CD4-positive, alpha-beta T cell treated with Interleukin-15 for 4 hours (primary cell): ENCODE measurements at regions not wholly inside any gene's neighbourhood (a gene's known extent, or its start where the extent isn't known, plus 50 kb on each side); places are given as distances from the start of the nearest gene placed in this dataset.

ENCODE experiments used
- DNase-seq: peaks from one replicate; pipeline ENCODE4 v3.0.0-alpha.2; 2020; ENCODE audit warnings: low spot score

DNA sequence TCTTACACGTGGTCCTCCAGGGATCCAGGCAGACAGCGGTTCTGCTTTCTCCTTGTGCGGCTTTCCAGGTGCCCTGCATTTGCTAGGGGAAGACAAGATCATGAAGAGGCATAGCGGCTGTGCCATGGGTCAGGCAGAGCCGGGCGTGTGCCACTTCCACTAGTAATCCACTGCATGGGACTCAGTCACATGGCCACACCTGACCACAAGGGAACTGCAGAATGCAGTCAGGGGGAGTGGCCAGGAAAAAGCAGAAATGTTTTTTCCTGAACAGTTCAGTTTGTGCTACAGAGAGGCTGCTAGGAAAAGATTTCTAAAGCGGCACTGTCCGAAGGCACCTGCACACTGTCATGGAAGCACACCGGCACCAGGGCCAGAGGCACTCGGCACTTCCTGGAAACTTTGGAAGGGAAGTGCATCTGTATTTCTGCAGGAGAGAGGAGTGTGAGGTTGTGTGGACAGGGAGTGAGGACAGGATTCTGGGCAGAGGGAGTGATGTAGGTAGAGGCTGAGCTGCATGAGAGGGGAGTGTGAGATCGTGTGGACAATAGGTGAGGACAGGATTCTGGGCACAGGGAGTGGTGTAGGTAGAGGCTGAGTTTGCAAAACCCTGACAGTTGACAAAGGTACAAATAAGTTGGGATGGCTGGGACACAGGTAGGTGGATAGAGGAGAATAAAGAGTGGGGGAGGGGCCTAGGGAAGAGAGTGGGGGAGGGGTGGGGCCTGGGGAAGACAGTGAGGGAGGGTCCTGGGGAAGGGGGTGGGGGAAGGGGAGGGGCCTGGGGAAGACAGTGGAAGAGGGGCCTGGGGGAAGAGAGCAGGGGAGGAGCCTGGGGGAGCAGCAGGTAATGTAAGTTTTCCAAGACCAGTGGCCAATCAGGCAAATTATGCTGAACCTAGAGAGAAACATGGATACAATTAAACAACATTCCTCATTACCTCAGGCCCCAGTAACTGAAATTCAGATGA, 1436.3 kb downstream of the TBC1D22A start:
- no peak for DNase-seq

GRCh38 chr22:48197189-48197690, 1434.8 kb downstream of the TBC1D22A start:
- no peak for DNase-seq

GRCh38 chr22:48192920-48193319, 1430.5 kb downstream of the TBC1D22A start:
- DNase-seq = no peak

- DNase-seq = no peak
These were observed 1429.6 kb downstream of the TBC1D22A start for GRCh38 chr22:48192071-48192470.

- DNase-seq = no peak
These were observed 1425.8 kb downstream of the TBC1D22A start for GRCh38 chr22:48188231-48188721.

GRCh38 chr22:48187356-48187755, 1424.9 kb downstream of the TBC1D22A start:
- no peak for DNase-seq

- DNase-seq = no peak
These were observed 1423.8 kb downstream of the TBC1D22A start for GRCh38 chr22:48186146-48186790.

GRCh38 chr22:48185071-48186055, 1422.9 kb downstream of the TBC1D22A start:
- DNase-seq = no peak

GRCh38 chr22:48182846-48183805, 1420.7 kb downstream of the TBC1D22A start:
- no peak for DNase-seq

DNA sequence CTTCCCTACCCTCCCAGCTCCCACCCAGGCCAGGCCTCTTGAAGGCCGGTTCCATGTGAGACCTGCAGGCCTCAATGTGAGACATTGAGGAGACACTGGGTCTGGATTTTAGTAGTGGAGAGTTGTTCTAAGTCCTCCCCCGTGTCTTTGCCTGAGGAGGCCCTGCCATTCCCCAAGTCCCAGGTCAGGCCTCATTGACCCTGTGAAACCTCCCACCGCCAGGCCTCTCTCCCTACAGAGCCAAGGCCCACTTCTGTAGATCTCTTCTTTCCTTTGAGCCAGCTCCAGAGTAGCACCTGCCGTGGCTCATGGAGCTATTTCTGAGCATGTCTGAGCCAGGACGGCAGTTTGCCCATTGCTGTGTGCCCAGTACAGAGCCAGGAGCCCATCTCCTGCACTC, 1419.6 kb downstream of the TBC1D22A start:
- DNase-seq = no peak

DNA sequence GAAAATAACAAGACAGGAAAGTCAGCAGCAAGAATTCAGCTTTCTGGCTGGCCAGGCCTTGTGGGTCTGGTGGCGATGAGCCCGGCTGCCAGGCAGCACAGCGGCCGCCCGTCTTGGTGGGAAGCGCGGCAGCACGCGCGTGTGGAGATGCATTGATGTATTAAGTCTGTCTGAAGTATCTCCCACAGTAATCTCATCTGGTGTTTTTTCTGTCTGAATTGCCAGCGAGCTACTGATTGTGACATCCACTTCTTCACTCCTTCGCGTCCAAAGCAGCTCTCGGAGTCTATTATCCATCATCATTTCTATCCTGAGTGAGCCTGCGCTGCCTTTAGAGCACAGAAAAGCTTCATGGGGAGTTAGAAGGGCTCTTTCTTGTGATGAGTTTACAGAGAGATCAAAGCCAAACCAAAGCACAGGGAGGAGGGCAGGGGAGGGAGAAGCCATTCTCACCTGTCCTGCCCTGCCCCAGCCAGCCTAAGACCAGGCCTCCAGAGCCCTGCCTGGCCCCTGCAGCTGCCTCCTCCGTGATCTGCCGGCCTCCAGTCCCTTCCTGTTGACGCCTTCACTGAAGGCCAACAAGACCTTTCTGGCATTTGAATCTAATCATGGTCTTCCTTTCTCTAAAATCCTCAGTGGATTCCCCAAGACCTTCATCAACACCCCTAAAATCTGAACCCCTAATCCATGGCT, 1419.0 kb downstream of the TBC1D22A start:
- no peak for DNase-seq

DNA sequence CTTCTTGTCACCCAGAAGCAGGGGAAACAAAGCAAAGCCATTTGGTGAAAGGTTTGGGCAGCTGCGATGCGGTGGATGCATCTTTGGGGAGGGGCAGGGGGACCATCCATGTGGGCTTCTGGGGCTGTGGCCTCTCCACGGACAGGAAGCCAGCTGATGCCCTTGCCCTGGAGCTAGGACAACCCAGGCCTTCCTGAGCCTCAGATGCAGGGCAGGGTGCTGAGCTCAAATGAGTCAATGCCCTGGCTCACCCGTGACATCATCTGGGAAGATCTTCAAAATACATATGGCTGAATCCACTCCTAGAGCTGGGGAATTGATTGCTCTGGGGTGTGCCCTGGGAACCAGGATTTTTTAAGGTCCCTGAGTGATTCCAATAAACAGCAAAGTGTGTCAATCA, 1418.2 kb downstream of the TBC1D22A start:
- no peak for DNase-seq

DNA sequence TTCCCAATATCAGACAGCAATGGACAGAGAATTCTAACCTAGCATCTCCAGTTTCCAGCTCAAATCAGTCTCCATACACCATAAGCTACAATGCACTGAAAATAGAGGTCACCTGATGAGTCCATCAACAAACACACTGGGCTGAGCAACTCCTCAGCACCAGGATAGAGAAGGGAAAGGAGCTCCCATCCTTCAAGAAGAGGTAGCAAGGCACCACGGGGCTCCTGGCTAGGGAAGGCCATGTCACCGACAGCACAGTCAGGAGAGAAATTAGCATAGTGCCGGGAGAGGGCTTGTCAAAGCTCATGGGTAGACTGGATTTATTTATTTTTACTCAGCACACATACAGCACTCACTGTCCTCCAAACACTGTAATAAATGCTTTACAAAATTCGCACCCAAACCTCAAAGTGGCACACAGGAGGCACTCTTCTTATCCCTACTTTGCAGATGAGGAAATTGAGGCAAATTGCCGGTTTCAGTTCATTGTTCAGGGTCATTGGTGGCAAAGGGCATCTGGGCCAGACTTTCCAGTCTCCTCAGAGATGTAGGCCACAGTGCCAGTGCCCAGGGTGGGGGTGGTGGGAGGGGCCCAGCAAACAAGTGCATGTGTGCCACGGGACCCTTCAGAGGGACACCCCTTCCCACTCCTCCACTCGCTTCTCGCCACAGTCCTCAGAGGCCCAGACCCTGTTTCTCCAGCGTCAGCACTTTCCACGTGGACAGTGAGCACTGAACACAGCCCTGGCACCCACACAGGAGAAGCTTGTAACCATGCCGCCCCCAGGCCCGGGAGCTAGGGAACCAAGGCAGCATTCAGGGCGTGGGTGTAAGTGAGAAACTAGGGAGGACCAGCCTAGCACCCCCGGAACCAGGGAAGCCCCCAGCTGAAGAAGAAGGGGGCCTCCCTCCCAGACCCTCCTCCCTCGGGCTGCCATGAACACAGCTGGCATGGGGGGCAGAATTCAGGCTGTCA, 1417.4 kb downstream of the TBC1D22A start:
- no peak for DNase-seq

DNA sequence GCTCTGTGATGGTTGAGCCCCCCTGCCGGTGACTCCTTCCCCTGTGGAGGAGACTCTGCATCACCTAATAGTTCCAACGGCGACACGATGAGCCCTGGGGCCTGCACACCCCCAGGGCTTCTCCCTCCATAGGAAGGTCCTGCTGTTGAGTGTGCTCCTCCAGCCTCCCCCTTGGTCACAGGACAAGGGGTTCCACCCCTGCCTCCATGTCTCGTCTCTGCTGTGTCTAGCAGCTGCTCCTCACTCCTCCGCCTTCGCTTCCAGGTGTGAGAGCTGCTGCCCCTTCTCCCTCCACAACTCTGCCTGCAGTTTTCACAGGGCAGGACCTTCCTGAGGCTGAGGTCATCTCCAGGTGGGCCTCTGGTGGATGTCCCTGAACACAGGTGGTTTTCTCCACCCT, 1416.1 kb downstream of the TBC1D22A start:
- no peak for DNase-seq

- no peak for DNase-seq
These were observed 1415.2 kb downstream of the TBC1D22A start for GRCh38 chr22:48177631-48178030.

- no peak for DNase-seq
These were observed 1413.3 kb downstream of the TBC1D22A start for GRCh38 chr22:48175721-48176120.

GRCh38 chr22:48173773-48174160, 1411.3 kb downstream of the TBC1D22A start:
- no peak for DNase-seq

GRCh38 chr22:48173061-48173772, 1410.8 kb downstream of the TBC1D22A start:
- no peak for DNase-seq
